C4-2B (cell line): ENCODE measurements at regions not wholly inside any gene's neighbourhood (a gene's known extent, or its start where the extent isn't known, plus 50 kb on each side); places are given as distances from the start of the nearest gene placed in this dataset.

Source experiments
- CTCF ChIP-seq: fragments of 450-650 bp; conservative IDR thresholded peaks from 2 replicates; pipeline ENCODE4 v1.5.1; 2017; ENCODE audit warnings: mild to moderate bottlenecking
- ZFX ChIP-seq: fragments of 450-650 bp; IDR thresholded peaks from 2 replicates; pipeline ENCODE4 v1.6.1; 2017

- no peak for TF ChIP-seq CTCF
- TF ChIP-seq ZFX: no peak
Observed at GRCh38 chr18:71336576-71337210, 1047.8 kb downstream of the SOCS6 start.
